ENCODE measurements at regions not wholly inside any gene's neighbourhood (a gene's known extent, or its start where the extent isn't known, plus 50 kb on each side); places are given as distances from the start of the nearest gene placed in this dataset.

- Mint-ChIP-seq H3K4me3 (ENCODE audit: unreplicated experiment) (no peak overlapping the region), H3K27ac (ENCODE audit: unreplicated experiment) (no peak overlapping the region), H3K27me3 (ENCODE audit: insufficient read depth, unreplicated experiment) (peaks cover 12% of the 10 kb centered on the region), H3K36me3 (ENCODE audit: insufficient read depth, unreplicated experiment) (no peaks in the 10 kb centered on the region), H3K9me3 (ENCODE audit: unreplicated experiment) (peaks cover 9% of the 10 kb centered on the region), H3K4me1 (ENCODE audit: low read depth, unreplicated experiment) (no peaks in the 10 kb centered on the region)
- ChIA-PET CTCF (interaction anchor here (0.9 to 1.1 kb wide), 2 partner anchors 224 to 309 kb away, joined by 5 read pairs; no protein-coding TSS in a partner anchor), POLR2A (no interaction called here)
- Histone ChIP-seq H3K27me3 (replicated peaks; ENCODE audit: control insufficient read depth, insufficient read depth, low read length) (no peaks in the 10 kb centered on the region), H3K9me3 (no peaks in the 10 kb centered on the region), H3K4me1 (no peaks in the 10 kb centered on the region), H3K4me3 (ENCODE audit: low read depth, low read length) (no peak overlapping the region), H3K36me3 (ENCODE audit: control insufficient read depth, insufficient read depth, low read length) (no peaks in the 10 kb centered on the region)
- TF ChIP-seq CTCF (IDR thresholded peaks at IDR 0.05; ENCODE audit: insufficient read depth in 1 of 2, low read depth in 1 of 2, low read length in 1 of 2, severe bottlenecking in 1 of 2, unreplicated experiment in 1 of 2) = peak; percentile 19 to 39
- peak in 1 of 2 experiments; percentile 28 for DNase-seq
- intact Hi-C loops (cut with micrococcal nuclease; ENCODE audit: unreplicated experiment) = loop anchor here (1.0 to 10.0 kb wide), 3 partner anchors 224 to 354 kb away; no protein-coding TSS in a partner anchor
- BruUV-seq (replicated peaks) = no TSS peak
Observed at GRCh38 chr13:72341904-72342303, 385.5 kb downstream of the MZT1 start.

GRCh38 chr13:72317346-72318109 lies 409.9 kb downstream of the MZT1 start:
- no peak for DNase-seq
- no peaks in the 10 kb centered on the region; the same call in 1 of the 2 replicates for H3K27me3 ChIP-seq (replicated peaks; ENCODE audit: control insufficient read depth, insufficient read depth, low read length)
- no peak overlapping the region for H3K4me3 Mint-ChIP-seq (ENCODE audit: unreplicated experiment)
- ChIA-PET POLR2A (no interaction called here), CTCF (no interaction called here)
- no TSS peak for BruUV-seq (replicated peaks)
- no peak for TF ChIP-seq CTCF (IDR thresholded peaks at IDR 0.05; ENCODE audit: insufficient read depth in 1 of 2, low read depth in 1 of 2, low read length in 1 of 2, severe bottlenecking in 1 of 2, unreplicated experiment in 1 of 2)
- no peaks in the 10 kb centered on the region for H3K9me3 ChIP-seq
- no peaks in the 10 kb centered on the region for H3K4me1 Mint-ChIP-seq (ENCODE audit: low read depth, unreplicated experiment)
- intact Hi-C loops (cut with micrococcal nuclease; ENCODE audit: unreplicated experiment) = no loop called here
- no peaks in the 10 kb centered on the region for H3K4me1 ChIP-seq
- no peak overlapping the region for H3K4me3 ChIP-seq (ENCODE audit: low read depth, low read length)
- no peak overlapping the region for H3K27ac Mint-ChIP-seq (ENCODE audit: unreplicated experiment)
- H3K27me3 Mint-ChIP-seq (ENCODE audit: insufficient read depth, unreplicated experiment) = peaks cover 16% of the 10 kb centered on the region
- H3K36me3 ChIP-seq (ENCODE audit: control insufficient read depth, insufficient read depth, low read length) = no peaks in the 10 kb centered on the region
- no peaks in the 10 kb centered on the region for H3K36me3 Mint-ChIP-seq (ENCODE audit: insufficient read depth, unreplicated experiment)
- H3K9me3 Mint-ChIP-seq (ENCODE audit: unreplicated experiment) = no peaks in the 10 kb centered on the region

- H3K27me3 Mint-ChIP-seq (ENCODE audit: insufficient read depth, unreplicated experiment) = peaks cover 16% of the 10 kb centered on the region
- no peaks in the 10 kb centered on the region for H3K9me3 Mint-ChIP-seq (ENCODE audit: unreplicated experiment)
- no peak overlapping the region for H3K27ac Mint-ChIP-seq (ENCODE audit: unreplicated experiment)
- ChIA-PET CTCF (no interaction called here), POLR2A (no interaction called here)
- H3K9me3 ChIP-seq = no peaks in the 10 kb centered on the region
- DNase-seq = no peak
- no peak for TF ChIP-seq CTCF (IDR thresholded peaks at IDR 0.05; ENCODE audit: insufficient read depth in 1 of 2, low read depth in 1 of 2, low read length in 1 of 2, severe bottlenecking in 1 of 2, unreplicated experiment in 1 of 2)
- no peaks in the 10 kb centered on the region for H3K36me3 Mint-ChIP-seq (ENCODE audit: insufficient read depth, unreplicated experiment)
- H3K27me3 ChIP-seq (replicated peaks; ENCODE audit: control insufficient read depth, insufficient read depth, low read length) = no peaks in the 10 kb centered on the region; the same call in 1 of the 2 replicates
- no peak overlapping the region for H3K4me3 ChIP-seq (ENCODE audit: low read depth, low read length)
- H3K4me1 Mint-ChIP-seq (ENCODE audit: low read depth, unreplicated experiment) = no peaks in the 10 kb centered on the region
- intact Hi-C loops (cut with micrococcal nuclease; ENCODE audit: unreplicated experiment) = no loop called here
- no peaks in the 10 kb centered on the region for H3K4me1 ChIP-seq
- no peaks in the 10 kb centered on the region for H3K36me3 ChIP-seq (ENCODE audit: control insufficient read depth, insufficient read depth, low read length)
- no TSS peak for BruUV-seq (replicated peaks)
- H3K4me3 Mint-ChIP-seq (ENCODE audit: unreplicated experiment) = no peak overlapping the region
Observed at GRCh38 chr13:72316716-72317115, 410.7 kb downstream of the MZT1 start.
